ENCODE measurements at regions not wholly inside any gene's neighbourhood (a gene's known extent, or its start where the extent isn't known, plus 50 kb on each side); places are given as distances from the start of the nearest gene placed in this dataset.
A peak's percentile ranks its signal among the peaks of the same experiment; 100 is the strongest.

DNA sequence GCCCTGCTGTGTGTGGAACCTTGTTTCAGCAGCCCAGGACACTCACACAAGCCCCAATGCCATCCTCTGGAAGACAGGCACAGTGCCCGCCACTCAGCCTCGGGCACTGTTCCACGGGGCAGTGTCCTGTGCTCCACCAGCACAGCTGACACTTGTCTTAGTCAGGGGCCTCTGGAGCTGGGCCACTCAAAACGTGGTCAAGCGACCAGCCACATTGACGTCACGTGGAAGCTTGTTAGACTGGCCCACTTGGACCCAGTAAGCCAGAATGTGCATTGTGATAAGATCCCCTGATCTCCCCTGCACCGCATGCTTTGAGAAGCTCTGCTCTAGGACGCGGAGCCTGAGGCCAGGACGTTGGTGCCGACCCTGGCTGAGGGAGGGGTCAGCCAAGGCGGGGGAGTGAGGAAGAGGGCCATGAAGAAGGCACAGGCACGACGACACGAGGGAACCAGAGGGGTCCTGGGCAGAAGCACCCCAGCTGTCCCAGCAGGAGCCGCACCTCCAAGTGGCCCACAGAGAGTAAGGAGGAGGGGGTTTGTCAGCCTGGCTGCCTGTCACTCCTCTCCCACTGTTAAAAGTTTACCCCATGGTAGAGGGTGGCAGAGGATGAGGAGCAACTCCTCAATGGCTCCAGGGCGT is 64.6 kb downstream of the LINC01488 start:
- in situ Hi-C loops (cut with MboI; ENCODE audit: low pct_unique_long_range_greater_than_20kb, low sequenced_read_pairs): no loop called here
- DNase-seq: no peak

GRCh38 chr11:69546735-69547370 is 65.4 kb downstream of the LINC01488 start:
- in situ Hi-C loops (cut with MboI; ENCODE audit: low pct_unique_long_range_greater_than_20kb, low sequenced_read_pairs): no loop called here
- no peak for DNase-seq

DNA sequence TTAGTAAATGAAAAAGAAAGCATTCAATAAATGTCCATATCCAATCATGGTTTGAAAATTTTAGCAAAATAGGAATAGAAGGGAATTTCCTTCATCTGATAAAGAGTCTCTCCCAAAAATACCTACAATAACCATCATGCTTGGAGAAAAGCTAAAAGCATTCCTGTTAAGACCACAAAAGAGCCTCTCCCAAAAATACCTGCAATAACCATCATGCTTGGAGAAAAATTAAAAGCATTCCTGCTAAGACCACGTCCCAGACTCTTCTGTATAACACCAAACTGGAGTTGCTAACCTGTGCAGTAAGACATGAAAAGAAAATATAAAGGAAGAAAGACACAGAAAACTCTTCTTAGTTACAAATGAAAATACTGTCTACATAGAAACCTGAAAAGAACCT is 69.4 kb downstream of the LINC01488 start:
- in situ Hi-C loops (cut with MboI; ENCODE audit: low pct_unique_long_range_greater_than_20kb, low sequenced_read_pairs): no loop called here
- no peak for DNase-seq

DNA sequence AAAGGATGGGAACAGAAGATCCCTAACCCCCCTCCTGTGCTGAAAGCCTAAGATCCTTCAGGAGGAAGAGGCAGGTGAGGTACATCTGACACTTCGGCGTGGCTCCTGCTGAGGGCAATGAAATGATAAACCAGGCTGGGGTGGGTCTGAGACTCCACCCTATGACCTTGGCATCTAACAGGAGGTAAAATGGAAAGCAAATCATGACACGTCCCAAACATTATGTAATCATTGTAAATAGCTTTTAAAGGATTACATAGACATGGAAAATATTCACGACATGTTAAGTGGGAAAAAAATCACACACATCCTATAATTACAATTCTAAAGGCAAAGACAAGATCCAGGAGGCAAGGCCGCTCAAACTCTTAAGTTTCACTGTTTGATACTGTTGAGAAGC is 70.5 kb downstream of the LINC01488 start:
- in situ Hi-C loops (cut with MboI; ENCODE audit: low pct_unique_long_range_greater_than_20kb, low sequenced_read_pairs): no loop called here
- DNase-seq: no peak

GRCh38 chr11:69552951-69553350 is 71.5 kb downstream of the LINC01488 start:
- no peak for DNase-seq
- in situ Hi-C loops (cut with MboI; ENCODE audit: low pct_unique_long_range_greater_than_20kb, low sequenced_read_pairs): no loop called here

DNA sequence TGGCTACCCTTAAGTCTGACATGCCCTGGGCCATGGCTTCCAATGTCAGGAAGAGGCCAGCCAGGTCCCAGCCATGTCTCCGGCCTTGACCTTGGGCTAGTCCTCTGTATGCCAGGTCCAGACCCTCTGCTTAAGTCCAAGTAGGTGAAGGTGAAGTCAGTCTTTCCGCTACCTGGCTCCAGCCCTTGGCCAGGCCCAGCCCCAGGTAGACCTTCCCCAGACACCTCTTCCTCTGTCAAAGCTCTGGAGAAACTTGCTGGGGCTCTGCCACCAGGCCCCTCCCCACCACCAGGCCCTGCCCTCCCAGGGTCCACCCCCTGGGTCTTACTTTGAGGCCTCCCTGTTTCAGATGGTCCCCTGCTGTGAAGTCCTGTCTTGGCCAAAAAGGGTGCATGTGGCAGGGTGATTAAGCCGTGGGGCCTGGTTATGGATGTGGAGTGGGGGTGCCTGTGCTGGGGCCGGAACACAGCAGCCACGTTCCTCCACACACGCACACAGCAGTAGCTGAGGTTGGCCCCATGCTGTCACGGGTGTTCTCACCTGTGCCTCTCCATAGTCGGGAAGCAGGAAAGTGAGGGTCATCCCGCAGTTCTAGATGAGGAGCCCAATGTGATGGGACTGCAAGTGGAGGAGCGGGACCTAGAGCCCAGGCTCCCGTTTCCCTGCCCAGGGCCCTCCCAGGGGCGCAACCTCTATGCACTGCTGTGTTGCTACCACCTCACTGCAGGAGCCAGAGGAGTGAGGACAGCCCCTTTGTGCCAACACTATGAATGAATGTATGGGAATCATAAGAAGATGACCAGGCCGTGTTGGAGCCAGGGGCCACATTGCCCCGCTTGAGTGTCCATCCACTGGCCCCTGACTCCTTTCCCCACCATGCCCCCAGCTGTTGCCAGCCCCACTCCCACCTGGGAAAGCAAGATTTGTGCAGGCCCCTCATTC is 72.2 kb downstream of the LINC01488 start:
- in situ Hi-C loops (cut with MboI; ENCODE audit: low pct_unique_long_range_greater_than_20kb, low sequenced_read_pairs): no loop called here
- no peak for DNase-seq

- DNase-seq: no peak
- in situ Hi-C loops (cut with MboI; ENCODE audit: low pct_unique_long_range_greater_than_20kb, low sequenced_read_pairs): no loop called here
Observed at GRCh38 chr11:69554849-69555248, 73.4 kb downstream of the LINC01488 start.

DNA sequence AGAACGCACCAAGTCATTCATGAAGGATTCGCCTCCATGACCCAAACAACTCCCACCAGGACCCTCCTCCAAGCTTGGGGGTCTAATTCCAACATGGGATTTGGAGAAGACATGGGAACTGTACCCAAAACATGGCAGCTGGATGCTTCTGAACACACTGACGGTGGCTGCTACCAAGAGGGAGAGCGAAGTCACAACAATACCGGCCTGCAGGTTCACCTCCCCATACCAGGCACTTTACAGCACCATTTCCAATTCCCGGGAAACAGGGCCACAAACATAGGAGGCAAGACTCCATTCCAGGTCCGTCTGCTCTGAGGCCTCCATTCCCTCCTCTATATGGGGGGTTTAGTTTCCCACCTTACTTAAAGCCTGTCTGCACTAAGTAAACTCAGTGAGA is 75.8 kb downstream of the LINC01488 start:
- no peak for DNase-seq
- in situ Hi-C loops (cut with MboI; ENCODE audit: low pct_unique_long_range_greater_than_20kb, low sequenced_read_pairs): no loop called here

- DNase-seq: peak; percentile 9
- in situ Hi-C loops (cut with MboI; ENCODE audit: low pct_unique_long_range_greater_than_20kb, low sequenced_read_pairs): no loop called here
Observed at GRCh38 chr11:69558519-69558941, 77.1 kb downstream of the LINC01488 start.

DNA sequence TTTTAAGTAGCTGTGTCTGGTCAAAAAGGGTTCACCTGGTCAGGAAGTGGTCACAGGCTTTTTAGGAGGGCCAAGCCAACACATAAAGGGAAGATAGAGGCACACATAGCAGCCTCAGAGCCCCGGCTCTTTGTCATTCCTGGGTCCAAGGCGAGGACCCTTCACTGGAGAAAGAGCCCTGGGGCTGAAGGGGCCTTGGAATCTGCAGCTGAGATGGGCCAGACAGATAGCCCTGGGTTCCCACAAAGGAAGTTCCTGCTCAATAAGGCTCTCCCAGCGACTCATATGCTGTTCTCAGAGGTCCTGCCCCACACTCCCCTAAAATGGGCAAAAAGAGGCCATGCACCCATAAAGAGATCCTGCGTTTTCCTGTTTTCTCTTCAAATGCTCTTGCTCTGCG is 77.7 kb downstream of the LINC01488 start:
- in situ Hi-C loops (cut with MboI; ENCODE audit: low pct_unique_long_range_greater_than_20kb, low sequenced_read_pairs): no loop called here
- no peak for DNase-seq

DNA sequence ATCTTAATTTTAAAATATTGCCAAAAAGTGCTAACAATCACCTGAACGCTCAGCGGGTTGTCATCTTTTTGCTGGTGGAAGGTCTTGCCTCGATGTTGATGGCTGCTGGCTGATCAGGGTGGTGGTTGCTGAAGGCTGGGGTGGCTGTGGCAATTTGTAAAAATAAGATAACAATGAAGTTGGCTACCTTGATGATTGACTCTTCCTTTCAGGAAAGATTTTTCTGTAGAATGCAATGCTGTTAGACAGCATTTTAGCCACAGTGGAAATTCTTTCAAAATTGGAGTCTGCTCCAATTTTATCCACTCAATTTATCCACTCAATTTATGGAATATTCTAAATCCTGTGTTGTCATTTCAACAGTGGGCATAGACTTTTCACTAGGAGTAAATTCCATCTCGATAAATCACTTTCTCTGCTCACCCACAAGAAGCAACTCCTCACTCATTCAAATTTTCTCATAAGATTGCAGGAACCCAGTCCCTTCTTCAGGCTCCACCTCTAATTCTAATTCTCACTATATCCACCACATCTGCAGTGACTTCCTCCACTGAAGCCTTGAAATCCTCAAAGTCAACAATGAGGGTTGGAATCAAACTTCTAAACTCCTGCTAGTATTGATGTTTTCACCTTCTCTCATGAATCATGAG is 78.8 kb downstream of the LINC01488 start:
- in situ Hi-C loops (cut with MboI; ENCODE audit: low pct_unique_long_range_greater_than_20kb, low sequenced_read_pairs): no loop called here
- no peak for DNase-seq

DNA sequence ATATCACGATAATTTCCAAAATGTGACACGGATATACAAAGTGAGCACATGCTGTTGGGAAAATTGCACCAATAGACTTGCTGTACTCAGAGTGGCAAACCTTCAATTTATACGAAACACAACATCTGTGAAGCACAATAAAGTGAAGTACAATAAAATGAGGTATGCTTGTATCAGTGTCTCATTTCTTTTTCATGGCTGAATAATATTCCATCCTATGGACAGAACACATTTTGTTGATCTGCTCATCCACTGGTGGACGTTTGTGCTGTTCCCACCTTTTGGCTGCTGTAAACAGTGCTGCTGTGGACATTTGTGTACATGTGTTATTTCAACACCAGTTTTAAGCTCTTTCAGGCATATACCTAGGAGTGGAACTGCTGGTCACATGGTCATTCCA is 78.7 kb upstream of the CCND1 start:
- no peak for DNase-seq
- in situ Hi-C loops (cut with MboI; ENCODE audit: low pct_unique_long_range_greater_than_20kb, low sequenced_read_pairs): no loop called here

DNA sequence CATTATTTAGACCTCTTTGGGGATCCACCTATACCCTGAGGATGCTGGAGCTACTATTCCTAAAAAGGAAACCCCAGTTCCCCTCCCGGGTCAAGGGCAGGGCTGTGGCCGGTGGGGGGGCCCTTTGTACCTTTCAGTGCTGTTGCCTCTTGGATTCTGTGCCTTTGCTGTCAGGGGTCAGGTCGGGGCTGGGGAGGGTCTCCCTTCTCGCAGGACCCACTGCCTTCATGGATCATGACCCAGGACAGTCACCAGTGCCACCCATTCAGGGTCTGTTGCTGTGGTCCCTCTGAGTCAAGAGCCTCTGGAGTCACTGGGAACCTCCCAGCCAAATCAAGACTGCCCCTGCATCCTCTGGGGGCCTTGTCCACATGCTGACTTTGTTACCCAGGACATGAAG is 78.1 kb upstream of the CCND1 start:
- no peak for DNase-seq
- in situ Hi-C loops (cut with MboI; ENCODE audit: low pct_unique_long_range_greater_than_20kb, low sequenced_read_pairs): no loop called here

DNA sequence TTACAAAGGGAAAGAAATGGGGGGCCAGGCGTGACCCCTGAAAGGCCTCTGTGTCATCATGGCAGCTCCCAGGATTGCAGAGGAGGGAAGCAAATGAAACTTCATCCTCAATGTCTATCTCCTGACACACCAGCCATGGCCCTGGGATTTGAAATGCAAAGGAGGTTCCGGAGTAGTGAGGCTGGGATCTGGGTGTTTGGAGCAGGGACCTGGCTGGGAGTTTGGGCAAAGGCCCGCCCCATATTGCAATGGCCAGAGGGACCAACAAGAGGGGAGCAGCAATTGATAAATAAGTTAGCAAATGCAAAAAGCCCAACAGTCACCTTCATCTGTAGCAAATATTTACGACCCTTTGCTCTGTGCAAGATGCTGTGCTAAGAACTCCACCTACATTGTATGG is 77.7 kb upstream of the CCND1 start:
- DNase-seq: no peak
- in situ Hi-C loops (cut with MboI; ENCODE audit: low pct_unique_long_range_greater_than_20kb, low sequenced_read_pairs): no loop called here

DNA sequence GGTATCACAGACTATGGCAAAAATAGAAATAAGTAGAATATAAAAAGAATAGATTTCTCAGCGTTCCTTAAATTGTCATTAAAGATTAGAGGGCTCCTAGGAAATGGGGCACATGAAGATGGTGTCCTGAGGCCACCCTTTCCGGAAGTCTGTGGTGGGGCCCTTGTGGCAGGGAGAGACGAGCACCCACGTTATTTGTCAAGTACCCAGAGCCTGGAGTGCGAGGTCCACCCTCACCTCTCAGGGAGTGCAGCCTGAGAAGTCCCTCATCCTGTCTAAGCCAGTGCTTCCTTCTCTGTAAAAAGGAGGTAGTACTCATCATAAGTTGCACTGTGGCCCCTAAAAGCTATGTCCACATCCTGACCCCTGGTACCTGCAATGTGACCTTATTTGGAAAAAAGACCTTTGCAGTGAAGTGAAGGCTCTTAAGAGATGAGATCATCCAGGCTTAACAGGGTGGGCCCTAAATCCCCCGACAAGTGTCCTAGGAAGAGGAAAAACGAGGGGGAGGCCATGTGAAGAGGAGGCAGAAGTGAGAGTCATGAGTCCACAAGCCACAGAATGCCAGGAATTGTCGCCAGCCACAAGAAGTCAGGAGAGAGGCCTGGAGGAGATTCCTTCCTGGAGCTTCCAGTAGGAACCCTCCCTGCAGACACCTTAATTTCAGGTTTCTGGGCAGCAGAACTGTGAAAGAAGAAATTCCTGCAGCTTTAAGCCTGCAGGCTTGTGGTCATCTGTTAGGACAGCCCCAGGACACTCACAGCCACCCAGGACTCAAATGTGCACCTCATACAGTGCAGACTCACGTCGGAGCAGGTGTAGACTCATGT is 76.8 kb upstream of the CCND1 start:
- in situ Hi-C loops (cut with MboI; ENCODE audit: low pct_unique_long_range_greater_than_20kb, low sequenced_read_pairs): no loop called here
- DNase-seq: no peak

- in situ Hi-C loops (cut with MboI; ENCODE audit: low pct_unique_long_range_greater_than_20kb, low sequenced_read_pairs): no loop called here
- DNase-seq: no peak
Observed at GRCh38 chr11:69566001-69566400, 75.0 kb upstream of the CCND1 start.

DNA sequence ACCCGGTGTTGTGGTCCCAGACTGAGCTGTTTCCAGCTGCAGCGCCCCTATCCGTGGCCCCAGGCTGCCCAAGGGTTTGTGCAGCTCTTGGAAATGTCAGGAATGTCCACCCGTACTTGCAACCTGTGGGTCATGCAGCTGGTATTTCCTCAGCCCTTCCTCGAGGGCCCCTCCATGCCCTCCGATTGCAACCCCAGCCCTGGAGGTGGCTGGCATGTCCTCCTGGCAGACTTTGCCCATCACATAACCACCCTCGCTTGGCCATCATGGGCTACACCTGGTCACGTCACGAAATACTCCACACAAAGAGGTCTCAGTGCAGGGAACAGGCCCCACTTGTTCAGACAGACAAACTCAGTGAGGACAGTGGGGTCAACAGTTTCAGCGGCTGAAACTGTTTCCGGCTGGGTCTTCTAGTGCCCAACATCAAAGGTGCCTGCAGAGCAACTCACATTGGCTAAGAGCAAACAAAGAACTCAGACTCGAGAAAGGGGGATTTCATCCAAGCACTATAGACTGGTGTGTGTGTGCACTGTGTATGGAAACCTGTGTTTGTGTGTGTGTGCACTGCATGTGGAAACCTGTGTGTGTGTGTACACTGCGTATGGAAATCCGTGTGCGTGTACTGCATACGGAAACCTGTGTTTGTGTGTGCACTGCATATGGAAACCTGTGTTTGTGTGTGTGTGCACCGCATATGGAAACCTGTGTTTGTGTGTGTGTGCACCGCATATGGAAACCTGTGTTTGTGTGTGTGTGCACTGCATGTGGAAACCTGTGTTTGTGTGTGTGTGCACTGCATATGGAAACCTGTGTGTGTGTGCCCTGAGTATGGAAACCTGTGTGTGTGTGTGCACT is 72.8 kb upstream of the CCND1 start:
- DNase-seq: no peak
- in situ Hi-C loops (cut with MboI; ENCODE audit: low pct_unique_long_range_greater_than_20kb, low sequenced_read_pairs): no loop called here

DNA sequence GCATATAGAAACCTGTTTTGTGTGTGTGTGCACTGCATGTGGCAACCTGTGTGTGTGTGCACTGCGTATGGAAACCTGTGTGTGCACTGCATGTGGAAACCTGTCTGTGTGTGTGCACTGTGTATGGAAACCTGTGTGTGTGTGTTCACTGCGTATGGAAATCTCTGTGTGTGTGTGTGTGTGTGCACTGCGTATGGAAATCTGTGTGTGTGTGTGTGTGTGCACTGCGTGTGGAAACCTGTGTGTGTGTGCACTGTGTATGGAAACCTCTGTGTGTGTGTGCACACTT is 72.2 kb upstream of the CCND1 start:
- in situ Hi-C loops (cut with MboI; ENCODE audit: low pct_unique_long_range_greater_than_20kb, low sequenced_read_pairs): no loop called here
- DNase-seq: no peak

Data from KBM-7 (cell line).